HEK293 (cell line): ENCODE measurements at regions not wholly inside any gene's neighbourhood (a gene's known extent, or its start where the extent isn't known, plus 50 kb on each side); places are given as distances from the start of the nearest gene placed in this dataset.

Experiments
- CTCF ChIA-PET: fragments of 350-600 bp; formaldehyde crosslinking; extraction: SDS; loops from one replicate; lab custom pipeline; 2021; ENCODE audit warnings: antibody characterized with exemption; lab: Yijun Ruan, JAX
- POLR2A ChIA-PET: fragments of 300-600 bp; formaldehyde crosslinking; extraction: SDS; loops from one replicate; lab custom pipeline; 2020; ENCODE audit warnings: antibody characterized with exemption, inconsistent platforms; lab: Yijun Ruan, JAX
- H3K27ac ChIP-seq: fragments of 200-500 bp; sonication (Bioruptor generic); 2 replicates; pipeline ENCODE4 v1.5.1; 2014; ENCODE audit warnings: low read depth, low read length, control low read depth, inconsistent platforms; ENCODE audit errors: extremely low read depth
- H3K36me3 ChIP-seq, 2 experiments: fragments of 200-500 bp in 1 of 2; sonication (Bioruptor generic) in 1 of 2; 1 replicate in 1 of 2; 2 replicates in 1 of 2; pipeline ENCODE4 v1.5.1; 2014 to 2017; ENCODE audit warnings: inconsistent platforms in 2 of 2, low read length in 2 of 2; ENCODE audit not compliant: control insufficient read depth in 2 of 2, insufficient read depth in 1 of 2
- H3K4me1 ChIP-seq: fragments of 200-500 bp; sonication (Bioruptor generic); 2 replicates; pipeline ENCODE4 v1.5.1; 2014; ENCODE audit warnings: mild to moderate bottlenecking, low read length, inconsistent platforms; ENCODE audit not compliant: control insufficient read depth, insufficient read depth
- H3K4me3 ChIP-seq: 2 replicates; pipeline ENCODE4 v1.5.1; 2011; ENCODE audit warnings: low read depth, mild to moderate bottlenecking, control low read depth, low read length, moderate library complexity
- H3K9me3 ChIP-seq: fragments of 200-500 bp; sonication (Bioruptor generic); 2 replicates; pipeline ENCODE4 v1.5.1; 2014; ENCODE audit warnings: low read depth, low read length, inconsistent platforms; ENCODE audit not compliant: control insufficient read depth, insufficient read depth
- EGR2 ChIP-seq: fragments of 450-650 bp; formaldehyde crosslinking; IDR thresholded peaks from 2 replicates; pipeline ENCODE4 v1.5.1; 2016; ENCODE audit warnings: low read depth, missing biosample characterization, missing genetic modification characterization
- HOXA7 ChIP-seq: sonication (generic); formaldehyde crosslinking; IDR thresholded peaks from 2 replicates; pipeline ENCODE4 v1.8.1; 2022; ENCODE audit warnings: missing genetic modification reagents, borderline replicate concordance
- REPIN1 ChIP-seq: fragments of 450-650 bp; formaldehyde crosslinking; IDR thresholded peaks from 2 replicates; pipeline ENCODE4 v1.5.1; 2017; ENCODE audit warnings: missing biosample characterization, missing genetic modification characterization, low read depth
- YY1 ChIP-seq: fragments of 450-650 bp; formaldehyde crosslinking; IDR thresholded peaks from 2 replicates; pipeline ENCODE4 v1.5.1; 2018; ENCODE audit warnings: missing biosample characterization, missing genetic modification characterization
- ZBTB20 ChIP-seq: fragments of 450-650 bp; formaldehyde crosslinking; IDR thresholded peaks from 2 replicates; pipeline ENCODE4 v1.5.1; 2016; ENCODE audit warnings: missing biosample characterization, missing genetic modification characterization
- ZNF211 ChIP-seq: fragments of 450-650 bp; formaldehyde crosslinking; IDR thresholded peaks from 2 replicates; pipeline ENCODE4 v1.5.1; 2016; ENCODE audit warnings: low read depth, missing biosample characterization, missing genetic modification characterization
- ZNF23 ChIP-seq: fragments of 450-650 bp; formaldehyde crosslinking; IDR thresholded peaks from 2 replicates; pipeline ENCODE4 v1.5.1; 2016; ENCODE audit warnings: missing biosample characterization, missing genetic modification characterization, borderline replicate concordance
- ZNF473 ChIP-seq: fragments of 450-650 bp; formaldehyde crosslinking; IDR thresholded peaks from 2 replicates; pipeline ENCODE4 v1.5.1; 2017; ENCODE audit warnings: missing biosample characterization, missing genetic modification characterization
- ZNF549 ChIP-seq: fragments of 450-650 bp; IDR thresholded peaks from 2 replicates; pipeline ENCODE4 v1.5.1; 2018; ENCODE audit warnings: missing biosample characterization, missing genetic modification characterization, mild to moderate bottlenecking, inconsistent platforms, moderate library complexity
- ZNF658 ChIP-seq: fragments of 450-650 bp; formaldehyde crosslinking; IDR thresholded peaks from 2 replicates; pipeline ENCODE4; 2016; ENCODE audit warnings: missing biosample characterization, missing genetic modification characterization
- ZNF660 ChIP-seq: fragments of 450-650 bp; IDR thresholded peaks from 2 replicates; pipeline ENCODE4 v1.5.1; 2018; ENCODE audit warnings: missing biosample characterization, mild to moderate bottlenecking, missing genetic modification characterization
- ZNF791 ChIP-seq: fragments of 450-650 bp; formaldehyde crosslinking; IDR thresholded peaks from 2 replicates; pipeline ENCODE4 v1.5.1; 2016; ENCODE audit warnings: missing biosample characterization, missing genetic modification characterization
- ZNF792 ChIP-seq: fragments of 450-650 bp; formaldehyde crosslinking; IDR thresholded peaks from 2 replicates; pipeline ENCODE4 v1.5.1; 2016; ENCODE audit warnings: missing biosample characterization, missing genetic modification characterization
- TF ChIP-seq, protein P1 (sequence below): IDR thresholded peaks from 2 replicates; pipeline ENCODE4 v1.6.1; 2011; ENCODE audit warnings: mild to moderate bottlenecking, low read depth, low read length, borderline replicate concordance
- TF ChIP-seq, protein P2 (sequence below): fragments of 450-650 bp; formaldehyde crosslinking; IDR thresholded peaks from 2 replicates; pipeline ENCODE4 v1.5.1; 2017; ENCODE audit warnings: missing biosample characterization, mild to moderate bottlenecking, missing genetic modification characterization, moderate library complexity
- TF ChIP-seq, protein P3 (sequence below): fragments of 450-650 bp; formaldehyde crosslinking; IDR thresholded peaks from 2 replicates; pipeline ENCODE4 v1.5.1; 2016; ENCODE audit warnings: missing biosample characterization, missing genetic modification characterization
- TF ChIP-seq, protein P4 (sequence below): fragments of 450-650 bp; formaldehyde crosslinking; IDR thresholded peaks from 2 replicates; pipeline ENCODE4 v1.5.1; 2016; ENCODE audit warnings: missing biosample characterization, missing genetic modification characterization
- TF ChIP-seq, protein P5 (sequence below): fragments of 450-650 bp; formaldehyde crosslinking; IDR thresholded peaks from 2 replicates; pipeline ENCODE4 v1.5.1; 2016; ENCODE audit warnings: missing biosample characterization, missing genetic modification characterization
- TF ChIP-seq, protein P6 (sequence below): sonication (generic); formaldehyde crosslinking; IDR thresholded peaks from 2 replicates; pipeline ENCODE4 v1.8.1; 2022; ENCODE audit warnings: mild to moderate bottlenecking, moderate library complexity, missing genetic modification reagents

DNA sequence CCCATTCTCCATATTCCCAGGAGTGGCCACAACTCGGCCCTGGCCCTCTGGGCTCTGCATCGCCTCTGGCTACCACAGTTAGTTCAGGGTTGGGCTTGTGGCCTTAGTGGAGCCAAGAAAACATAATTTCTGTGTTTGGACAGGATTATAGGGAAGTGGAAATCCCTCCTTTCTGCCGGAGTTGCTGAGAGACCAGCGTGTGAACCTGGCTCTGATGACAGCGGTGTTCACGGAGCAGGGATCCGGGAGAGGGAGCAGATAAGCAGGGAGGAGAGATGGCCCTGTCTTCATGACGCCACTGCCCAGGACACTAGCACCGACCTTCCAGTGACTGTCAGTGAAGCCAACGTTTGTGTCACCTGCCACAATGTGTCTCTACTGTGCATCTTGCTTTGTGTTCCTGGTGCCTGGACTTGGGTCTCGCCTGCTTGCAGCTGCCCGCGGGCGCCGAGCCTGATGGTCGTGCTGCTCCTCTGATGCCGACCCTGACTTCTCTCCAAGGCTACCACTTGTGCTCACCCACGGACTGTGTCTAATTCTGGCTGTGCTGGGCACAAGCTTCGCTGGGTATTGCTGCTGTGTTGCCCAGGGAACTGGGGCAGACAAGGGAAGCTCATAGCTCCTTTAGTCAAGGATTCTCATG lies 67.0 kb upstream of the VIPR2 start:
- CTCF ChIA-PET = no interaction called here
- Histone ChIP-seq H3K4me1 (no peaks in the 10 kb centered on the region), H3K9me3 (no peaks in the 10 kb centered on the region), H3K4me3 (no peak overlapping the region), H3K27ac (no peak overlapping the region), H3K36me3 (no peaks in the 10 kb centered on the region)
- POLR2A ChIA-PET = no interaction called here
- no peak for TF ChIP-seq ZNF658 (tag by site-specific recombination)
- TF ChIP-seq, protein P1, sequence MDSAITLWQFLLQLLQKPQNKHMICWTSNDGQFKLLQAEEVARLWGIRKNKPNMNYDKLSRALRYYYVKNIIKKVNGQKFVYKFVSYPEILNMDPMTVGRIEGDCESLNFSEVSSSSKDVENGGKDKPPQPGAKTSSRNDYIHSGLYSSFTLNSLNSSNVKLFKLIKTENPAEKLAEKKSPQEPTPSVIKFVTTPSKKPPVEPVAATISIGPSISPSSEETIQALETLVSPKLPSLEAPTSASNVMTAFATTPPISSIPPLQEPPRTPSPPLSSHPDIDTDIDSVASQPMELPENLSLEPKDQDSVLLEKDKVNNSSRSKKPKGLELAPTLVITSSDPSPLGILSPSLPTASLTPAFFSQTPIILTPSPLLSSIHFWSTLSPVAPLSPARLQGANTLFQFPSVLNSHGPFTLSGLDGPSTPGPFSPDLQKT = no peak
- no peak for TF ChIP-seq ZNF211 (tag by site-specific recombination)
- TF ChIP-seq, protein P2, sequence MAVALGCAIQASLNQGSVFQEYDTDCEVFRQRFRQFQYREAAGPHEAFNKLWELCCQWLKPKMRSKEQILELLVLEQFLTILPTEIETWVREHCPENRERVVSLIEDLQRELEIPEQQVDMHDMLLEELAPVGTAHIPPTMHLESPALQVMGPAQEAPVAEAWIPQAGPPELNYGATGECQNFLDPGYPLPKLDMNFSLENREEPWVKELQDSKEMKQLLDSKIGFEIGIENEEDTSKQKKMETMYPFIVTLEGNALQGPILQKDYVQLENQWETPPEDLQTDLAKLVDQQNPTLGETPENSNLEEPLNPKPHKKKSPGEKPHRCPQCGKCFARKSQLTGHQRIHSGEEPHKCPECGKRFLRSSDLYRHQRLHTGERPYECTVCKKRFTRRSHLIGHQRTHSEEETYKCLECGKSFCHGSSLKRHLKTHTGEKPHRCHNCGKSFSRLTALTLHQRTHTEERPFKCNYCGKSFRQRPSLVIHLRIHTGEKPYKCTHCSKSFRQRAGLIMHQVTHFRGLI (tag by site-specific recombination) = peak; percentile 94

DNA sequence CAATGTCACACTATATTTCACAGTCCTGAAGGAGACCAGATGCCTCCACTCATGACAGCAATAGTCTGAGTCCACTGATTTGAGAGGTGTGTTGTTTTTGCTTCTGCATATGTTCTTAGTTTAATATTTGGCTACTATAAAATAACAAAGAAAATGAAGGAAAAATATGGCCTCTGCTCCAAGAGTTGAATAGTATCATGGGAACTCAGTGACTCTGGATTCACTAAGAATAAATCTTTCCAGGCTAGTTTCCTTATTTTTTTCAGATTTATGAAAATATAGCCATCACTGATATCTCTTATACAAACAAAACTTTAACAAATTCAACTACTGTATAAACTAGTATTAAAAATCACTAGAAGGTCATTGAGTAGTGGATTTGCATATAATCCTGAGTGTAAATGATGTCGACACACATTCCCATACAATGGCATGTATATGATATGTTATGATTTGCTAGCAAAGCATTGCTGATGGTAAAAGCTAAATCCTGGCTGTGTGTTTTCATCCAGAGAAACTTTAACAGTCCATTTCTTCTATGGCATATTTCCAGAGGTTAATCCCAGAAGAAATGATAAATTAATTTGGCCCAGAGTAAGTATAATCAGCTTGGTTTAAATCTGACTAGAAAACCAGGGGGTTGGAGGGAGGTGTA lies 66.0 kb upstream of the VIPR2 start:
- no peak overlapping the region for H3K4me3 ChIP-seq
- ChIA-PET CTCF (no interaction called here), POLR2A (no interaction called here)
- TF ChIP-seq ZNF792 (tag by site-specific recombination) (no peak), HOXA7 (CRISPR knock-in tag) (no peak)
- TF ChIP-seq, protein P3, sequence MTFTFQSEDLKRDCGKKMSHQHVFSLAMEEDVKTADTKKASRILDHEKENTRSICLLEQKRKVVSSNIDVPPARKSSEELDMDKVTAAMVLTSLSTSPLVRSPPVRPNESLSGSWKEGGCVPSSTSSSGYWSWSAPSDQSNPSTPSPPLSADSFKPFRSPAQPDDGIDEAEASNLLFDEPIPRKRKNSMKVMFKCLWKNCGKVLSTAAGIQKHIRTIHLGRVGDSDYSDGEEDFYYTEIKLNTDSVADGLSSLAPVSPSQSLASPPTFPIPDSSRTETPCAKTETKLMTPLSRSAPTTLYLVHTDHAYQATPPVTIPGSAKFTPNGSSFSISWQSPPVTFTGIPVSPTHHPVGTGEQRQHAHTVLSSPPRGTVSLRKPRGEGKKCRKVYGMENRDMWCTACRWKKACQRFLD (tag by site-specific recombination) = no peak
- TF ChIP-seq, protein P4, sequence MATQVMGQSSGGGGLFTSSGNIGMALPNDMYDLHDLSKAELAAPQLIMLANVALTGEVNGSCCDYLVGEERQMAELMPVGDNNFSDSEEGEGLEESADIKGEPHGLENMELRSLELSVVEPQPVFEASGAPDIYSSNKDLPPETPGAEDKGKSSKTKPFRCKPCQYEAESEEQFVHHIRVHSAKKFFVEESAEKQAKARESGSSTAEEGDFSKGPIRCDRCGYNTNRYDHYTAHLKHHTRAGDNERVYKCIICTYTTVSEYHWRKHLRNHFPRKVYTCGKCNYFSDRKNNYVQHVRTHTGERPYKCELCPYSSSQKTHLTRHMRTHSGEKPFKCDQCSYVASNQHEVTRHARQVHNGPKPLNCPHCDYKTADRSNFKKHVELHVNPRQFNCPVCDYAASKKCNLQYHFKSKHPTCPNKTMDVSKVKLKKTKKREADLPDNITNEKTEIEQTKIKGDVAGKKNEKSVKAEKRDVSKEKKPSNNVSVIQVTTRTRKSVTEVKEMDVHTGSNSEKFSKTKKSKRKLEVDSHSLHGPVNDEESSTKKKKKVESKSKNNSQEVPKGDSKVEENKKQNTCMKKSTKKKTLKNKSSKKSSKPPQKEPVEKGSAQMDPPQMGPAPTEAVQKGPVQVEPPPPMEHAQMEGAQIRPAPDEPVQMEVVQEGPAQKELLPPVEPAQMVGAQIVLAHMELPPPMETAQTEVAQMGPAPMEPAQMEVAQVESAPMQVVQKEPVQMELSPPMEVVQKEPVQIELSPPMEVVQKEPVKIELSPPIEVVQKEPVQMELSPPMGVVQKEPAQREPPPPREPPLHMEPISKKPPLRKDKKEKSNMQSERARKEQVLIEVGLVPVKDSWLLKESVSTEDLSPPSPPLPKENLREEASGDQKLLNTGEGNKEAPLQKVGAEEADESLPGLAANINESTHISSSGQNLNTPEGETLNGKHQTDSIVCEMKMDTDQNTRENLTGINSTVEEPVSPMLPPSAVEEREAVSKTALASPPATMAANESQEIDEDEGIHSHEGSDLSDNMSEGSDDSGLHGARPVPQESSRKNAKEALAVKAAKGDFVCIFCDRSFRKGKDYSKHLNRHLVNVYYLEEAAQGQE (tag by site-specific recombination) = no peak
- no peaks in the 10 kb centered on the region for H3K4me1 ChIP-seq
- no peak overlapping the region for H3K27ac ChIP-seq
- no peaks in the 10 kb centered on the region for H3K36me3 ChIP-seq
- H3K9me3 ChIP-seq = no peaks in the 10 kb centered on the region

DNA sequence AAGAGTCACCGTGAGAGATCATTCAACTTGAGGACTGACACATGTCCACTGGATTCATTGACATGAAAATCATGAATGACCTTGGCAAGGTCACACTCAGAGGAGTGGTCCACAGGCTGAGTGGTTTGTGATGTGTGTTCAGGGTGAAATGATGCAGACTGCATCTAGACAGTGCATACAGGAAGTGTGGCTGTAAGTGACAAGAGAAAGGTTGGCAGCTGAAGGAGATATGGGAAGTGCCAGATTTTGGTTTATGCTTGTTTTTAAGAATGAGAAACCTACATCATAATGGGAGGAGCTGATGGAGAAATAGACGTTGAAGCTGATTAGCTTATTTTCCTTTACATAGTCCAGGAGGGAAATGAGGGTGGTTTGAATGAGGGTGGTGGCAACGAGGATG lies 64.8 kb upstream of the VIPR2 start:
- CTCF ChIA-PET = no interaction called here
- H3K4me3 ChIP-seq = no peak overlapping the region
- no peaks in the 10 kb centered on the region for H3K4me1 ChIP-seq
- no peak overlapping the region for H3K27ac ChIP-seq
- no peaks in the 10 kb centered on the region for H3K9me3 ChIP-seq
- no peaks in the 10 kb centered on the region for H3K36me3 ChIP-seq
- POLR2A ChIA-PET = no interaction called here
- TF ChIP-seq, protein P5, sequence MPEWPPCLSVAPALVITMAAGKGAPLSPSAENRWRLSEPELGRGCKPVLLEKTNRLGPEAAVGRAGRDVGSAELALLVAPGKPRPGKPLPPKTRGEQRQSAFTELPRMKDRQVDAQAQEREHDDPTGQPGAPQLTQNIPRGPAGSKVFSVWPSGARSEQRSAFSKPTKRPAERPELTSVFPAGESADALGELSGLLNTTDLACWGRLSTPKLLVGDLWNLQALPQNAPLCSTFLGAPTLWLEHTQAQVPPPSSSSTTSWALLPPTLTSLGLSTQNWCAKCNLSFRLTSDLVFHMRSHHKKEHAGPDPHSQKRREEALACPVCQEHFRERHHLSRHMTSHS (tag by site-specific recombination) = no peak
- TF ChIP-seq REPIN1 (no peak), ZNF549 (tag by site-specific recombination) (no peak), ZNF473 (tag by site-specific recombination) (no peak), ZNF23 (tag by site-specific recombination) (no peak), ZBTB20 (tag by site-specific recombination) (no peak), ZNF660 (tag by site-specific recombination) (no peak), EGR2 (tag by site-specific recombination) (no peak), YY1 (no peak), ZNF791 (no peak)
- TF ChIP-seq, protein P6, sequence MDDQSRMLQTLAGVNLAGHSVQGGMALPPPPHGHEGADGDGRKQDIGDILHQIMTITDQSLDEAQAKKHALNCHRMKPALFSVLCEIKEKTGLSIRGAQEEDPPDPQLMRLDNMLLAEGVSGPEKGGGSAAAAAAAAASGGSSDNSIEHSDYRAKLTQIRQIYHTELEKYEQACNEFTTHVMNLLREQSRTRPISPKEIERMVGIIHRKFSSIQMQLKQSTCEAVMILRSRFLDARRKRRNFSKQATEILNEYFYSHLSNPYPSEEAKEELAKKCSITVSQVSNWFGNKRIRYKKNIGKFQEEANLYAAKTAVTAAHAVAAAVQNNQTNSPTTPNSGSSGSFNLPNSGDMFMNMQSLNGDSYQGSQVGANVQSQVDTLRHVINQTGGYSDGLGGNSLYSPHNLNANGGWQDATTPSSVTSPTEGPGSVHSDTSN = no peak
- TF ChIP-seq, protein P2 (tag by site-specific recombination) = no peak
